NCI-H2227 (cell line): ENCODE measurements at regions not wholly inside any gene's neighbourhood (a gene's known extent, or its start where the extent isn't known, plus 50 kb on each side); places are given as distances from the start of the nearest gene placed in this dataset.

Experiments used
- DNase-seq: peaks from one replicate; lab custom pipeline; 2025; ENCODE audit not compliant: unreplicated experiment; lab: John Stamatoyannopoulos, UW

GRCh38 chr1:163406772-163407171, 85.0 kb downstream of the NUF2 start:
- no peak for DNase-seq

GRCh38 chr1:163408262-163408661, 86.5 kb downstream of the NUF2 start:
- DNase-seq = no peak

- DNase-seq = peak; percentile 87
These were observed 88.6 kb downstream of the NUF2 start for GRCh38 chr1:163410073-163410999.

- DNase-seq = no peak
These were observed 90.5 kb downstream of the NUF2 start for GRCh38 chr1:163412221-163412620.

- no peak for DNase-seq
These were observed 93.0 kb downstream of the NUF2 start for GRCh38 chr1:163414778-163415177.

GRCh38 chr1:163421701-163422100, 99.9 kb downstream of the NUF2 start:
- DNase-seq = no peak

GRCh38 chr1:163422738-163423404, 101.1 kb downstream of the NUF2 start:
- DNase-seq = no peak

- DNase-seq = no peak
These were observed 104.9 kb downstream of the NUF2 start for GRCh38 chr1:163426505-163427251.

- DNase-seq = no peak
These were observed 105.5 kb downstream of the NUF2 start for GRCh38 chr1:163427279-163427678.

- no peak for DNase-seq
These were observed 114.5 kb downstream of the NUF2 start for GRCh38 chr1:163436140-163436812.

GRCh38 chr1:163439471-163439870, 117.7 kb downstream of the NUF2 start:
- DNase-seq = no peak

GRCh38 chr1:163440090-163440489, 118.3 kb downstream of the NUF2 start:
- DNase-seq = no peak

- DNase-seq = no peak
These were observed 120.6 kb downstream of the NUF2 start for GRCh38 chr1:163442231-163442879.

GRCh38 chr1:163442895-163443294, 121.1 kb downstream of the NUF2 start:
- DNase-seq = no peak

- DNase-seq = no peak
These were observed 122.1 kb downstream of the NUF2 start for GRCh38 chr1:163443863-163444262.

- no peak for DNase-seq
These were observed 122.9 kb downstream of the NUF2 start for GRCh38 chr1:163444665-163445064.

- DNase-seq = no peak
These were observed 129.2 kb downstream of the NUF2 start for GRCh38 chr1:163450986-163451385.

GRCh38 chr1:163459539-163459938, 137.8 kb downstream of the NUF2 start:
- DNase-seq = peak; percentile 67

GRCh38 chr1:163467289-163467688, 145.5 kb downstream of the NUF2 start:
- DNase-seq = no peak
